HEK293T (cell line): ENCODE measurements at regions not wholly inside any gene's neighbourhood (a gene's known extent, or its start where the extent isn't known, plus 50 kb on each side); places are given as distances from the start of the nearest gene placed in this dataset.

Source experiments
- BHLHE40 ChIP-seq: fragments of 450-650 bp; IDR thresholded peaks from 2 replicates; pipeline ENCODE4 v1.6.1; 2016; ENCODE audit warnings: mild to moderate bottlenecking, moderate library complexity, borderline replicate concordance
- ELF4 ChIP-seq: fragments of 450-650 bp; IDR thresholded peaks from 2 replicates; pipeline ENCODE4 v1.6.1; 2017; ENCODE audit warnings: antibody characterized with exemption
- FOXM1 ChIP-seq: fragments of 450-650 bp; IDR thresholded peaks from 2 replicates; pipeline ENCODE4 v1.6.1; 2017; ENCODE audit warnings: mild to moderate bottlenecking, borderline replicate concordance
- L3MBTL2 ChIP-seq: fragments of 450-650 bp; conservative IDR thresholded peaks from 2 replicates; pipeline ENCODE4 v1.6.1; 2016; ENCODE audit warnings: mild to moderate bottlenecking
- NFRKB ChIP-seq: fragments of 450-650 bp; IDR thresholded peaks from 2 replicates; pipeline ENCODE4 v1.6.1; 2016; ENCODE audit warnings: mild to moderate bottlenecking, moderate library complexity
- SP1 ChIP-seq: fragments of 450-650 bp; IDR thresholded peaks from 2 replicates; pipeline ENCODE4 v1.6.1; 2017
- SUZ12 ChIP-seq: fragments of 450-650 bp; IDR thresholded peaks from 2 replicates; pipeline ENCODE4 v1.6.1; 2016; ENCODE audit warnings: mild to moderate bottlenecking

DNA sequence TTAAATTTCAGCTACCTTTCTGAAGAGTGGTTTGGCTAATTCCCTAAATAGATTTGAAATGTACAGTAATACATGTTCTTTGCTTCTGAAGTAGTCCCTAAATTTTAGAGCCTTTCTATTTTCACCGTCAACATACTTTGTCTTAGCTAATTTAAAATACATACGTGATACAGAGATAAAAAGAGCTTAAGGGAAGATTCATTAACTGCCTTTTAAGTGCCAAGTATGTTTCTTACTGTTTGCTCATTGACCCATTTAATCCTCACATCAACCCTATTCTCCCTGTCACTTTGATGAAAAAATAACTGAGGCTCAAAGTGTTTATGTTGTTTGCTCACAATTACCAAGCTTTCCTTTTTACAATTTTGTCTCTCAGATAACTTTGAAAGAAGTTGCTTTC lies 118.6 kb upstream of the CDH7 start:
- no peak for TF ChIP-seq ELF4
- TF ChIP-seq SUZ12 = no peak
- TF ChIP-seq FOXM1 = no peak
- TF ChIP-seq L3MBTL2 = no peak
- TF ChIP-seq SP1 = no peak
- TF ChIP-seq BHLHE40 = no peak
- TF ChIP-seq NFRKB = no peak
